OCI-LY3 (cell line): ENCODE measurements at regions not wholly inside any gene's neighbourhood (a gene's known extent, or its start where the extent isn't known, plus 50 kb on each side); places are given as distances from the start of the nearest gene placed in this dataset.

Source experiments
- CTCF ChIP-seq: fragments of 200-600, 300-600 bp; sonication (generic); IDR thresholded peaks from 2 replicates; pipeline ENCODE4 v1.5.1; 2014; ENCODE audit warnings: antibody characterized with exemption, low read length, low read depth
- EZH2phosphoT487 ChIP-seq: fragments of 200-600 bp; shearing (Covaris generic); IDR thresholded peaks from 2 replicates; pipeline ENCODE4 v1.6.1; 2018; ENCODE audit warnings: antibody characterized with exemption, mixed run types, low read depth

- no peak for TF ChIP-seq CTCF
- TF ChIP-seq EZH2phosphoT487: no peak
Measured at GRCh38 chr6:113052506-113052905, 705.4 kb downstream of the RFPL4B start.
